ENCODE measurements at regions not wholly inside any gene's neighbourhood (a gene's known extent, or its start where the extent isn't known, plus 50 kb on each side); places are given as distances from the start of the nearest gene placed in this dataset.

GRCh38 chr3:21028412-21028811 lies 722.6 kb downstream of the ZNF385D start:
- TF ChIP-seq CTCF (IDR thresholded peaks at IDR 0.05; ENCODE audit: low read length) = no peak
- no peak for TF ChIP-seq EZH2phosphoT487 (IDR thresholded peaks at IDR 0.05; ENCODE audit: low read length)
